ENCODE measurements at regions not wholly inside any gene's neighbourhood (a gene's known extent, or its start where the extent isn't known, plus 50 kb on each side); places are given as distances from the start of the nearest gene placed in this dataset.
"Not testable (repeated sequence)": the region's sequence is repeated elsewhere in the genome, so short reads cannot be mapped to it uniquely, and the experiment has no call there.

DNA sequence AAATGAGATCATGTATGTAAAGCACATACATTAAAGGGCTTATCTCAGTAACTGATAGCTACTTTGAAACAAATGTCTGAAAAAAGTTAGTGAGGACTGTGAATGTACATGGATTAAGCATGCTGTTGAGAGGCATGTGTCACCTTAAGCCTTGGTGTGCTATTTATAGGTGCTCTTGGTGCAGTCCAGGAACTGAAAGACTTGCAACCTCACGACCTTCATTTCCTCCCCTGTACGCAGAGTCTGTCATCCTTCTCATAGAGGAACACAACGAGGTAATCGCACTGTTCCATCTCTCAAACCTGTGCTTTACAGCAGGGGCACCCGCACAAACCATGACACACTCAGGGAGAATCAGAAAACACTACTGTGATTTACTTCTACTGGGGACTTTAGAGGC, 65.6 kb downstream of the UFM1 start:
- no peak for DNase-seq (ENCODE audit: low spot score)

DNA sequence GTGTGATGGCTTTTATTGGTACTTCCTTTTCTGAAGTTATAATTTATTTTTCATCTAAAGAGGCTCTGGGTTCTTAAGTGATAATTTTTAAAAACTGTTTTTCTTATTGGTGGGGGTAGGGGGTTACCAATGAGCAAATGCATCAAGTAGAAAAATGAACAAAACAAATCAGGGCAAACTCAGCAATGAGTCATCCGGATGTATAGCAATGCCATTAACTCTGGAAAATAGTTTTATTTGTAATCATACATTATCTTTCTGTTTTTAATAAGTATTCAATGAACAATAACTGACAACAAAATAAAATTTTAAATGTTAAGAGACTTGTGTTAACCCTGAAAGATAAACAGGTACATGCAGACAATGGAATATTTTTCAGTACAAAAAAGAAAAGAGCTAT, 67.6 kb downstream of the UFM1 start:
- no peak for DNase-seq (ENCODE audit: low spot score)

GRCh38 chr13:38417727-38418126, 68.1 kb downstream of the UFM1 start:
- no peak for DNase-seq (ENCODE audit: low spot score)

DNA sequence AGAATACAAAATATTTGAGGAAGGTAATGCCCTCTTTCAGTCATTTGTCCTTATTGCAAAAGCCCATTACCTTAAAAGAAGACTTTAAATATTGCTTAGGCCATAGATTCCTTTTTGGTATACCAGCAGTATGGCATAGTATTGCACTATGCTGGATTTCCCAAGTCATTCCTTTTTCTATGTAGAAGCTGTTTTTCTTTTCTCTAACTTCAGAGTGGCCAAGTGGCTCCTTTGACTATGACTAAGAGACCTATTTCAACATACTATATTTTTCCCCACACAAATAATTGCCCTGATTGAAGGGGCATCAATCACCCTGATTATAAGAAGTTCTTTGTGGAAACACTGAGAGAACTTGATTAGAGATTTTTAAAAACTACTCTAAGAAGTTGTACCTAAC, 68.6 kb downstream of the UFM1 start:
- no peak for DNase-seq (ENCODE audit: low spot score)

DNA sequence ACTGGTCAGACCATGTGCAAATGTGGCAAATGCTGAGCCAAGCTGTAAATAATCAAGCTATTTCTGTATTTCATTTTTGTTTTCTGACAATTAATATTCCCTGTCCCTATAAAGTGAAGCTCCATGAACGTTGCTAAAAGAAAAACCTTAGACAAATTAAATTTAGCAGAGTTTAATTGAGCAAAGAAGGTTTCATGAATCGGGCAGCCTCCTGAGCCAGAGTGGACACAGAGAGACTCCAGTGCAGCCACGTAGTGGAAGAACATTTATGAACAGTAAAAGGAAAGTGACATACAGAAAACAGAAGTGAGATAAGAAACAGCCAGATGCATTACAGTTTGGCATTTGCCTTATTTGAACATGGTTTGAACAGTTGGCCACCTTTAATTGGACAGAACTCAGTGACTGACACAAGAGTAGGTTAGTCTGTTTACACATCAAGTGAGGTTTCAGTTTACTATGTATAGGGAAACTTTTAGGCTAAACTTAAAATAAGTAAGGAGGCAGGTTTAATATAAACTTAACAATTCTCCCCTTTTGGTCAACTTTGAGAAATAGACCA, 69.7 kb downstream of the UFM1 start:
- DNase-seq (ENCODE audit: low spot score) = no peak

DNA sequence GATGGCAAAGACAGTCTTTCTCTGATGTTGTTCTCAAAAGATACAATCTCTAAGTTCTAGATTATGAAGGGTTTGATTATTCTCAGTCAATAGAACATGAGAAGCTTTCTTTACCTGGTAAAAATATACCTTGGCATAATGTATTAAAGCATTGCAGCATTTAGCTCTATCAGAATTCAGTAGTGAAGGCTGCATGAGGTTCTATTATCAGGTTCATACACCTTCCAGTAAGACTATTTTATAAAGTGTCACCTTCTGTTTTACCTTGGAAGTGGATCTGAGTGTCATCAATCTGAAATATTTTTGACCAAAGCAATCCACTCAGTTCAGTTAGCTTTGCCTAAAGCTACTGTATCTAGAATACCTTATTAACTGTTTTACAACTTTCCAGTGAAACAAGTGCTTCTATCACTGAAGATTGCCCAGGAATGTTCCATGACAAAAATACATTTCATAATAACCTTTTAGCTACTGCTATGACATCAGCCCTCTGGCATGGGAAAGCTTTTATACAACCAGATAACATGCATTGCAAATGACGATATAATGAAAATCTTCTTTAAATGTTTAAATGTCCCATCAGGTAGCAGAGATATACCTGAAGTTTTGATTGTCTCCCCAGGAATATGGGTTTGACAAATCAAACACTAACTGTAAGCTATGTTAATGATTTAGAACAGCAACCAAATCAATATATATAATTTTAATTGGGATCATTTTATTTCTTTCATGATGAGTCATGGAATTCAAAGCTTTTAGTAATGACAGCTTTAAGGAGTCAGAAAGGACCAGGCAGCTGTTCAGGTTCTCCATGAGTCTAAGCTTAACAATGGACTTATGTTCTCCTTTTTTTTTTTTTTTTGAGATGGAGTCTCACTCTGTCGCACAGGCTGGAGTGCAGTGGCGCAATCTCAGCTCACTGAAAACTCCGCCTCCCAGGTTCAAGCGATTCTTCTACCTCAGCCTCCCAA, 72.2 kb downstream of the UFM1 start:
- DNase-seq (ENCODE audit: low spot score) = no peak

GRCh38 chr13:38429916-38430315, 80.3 kb downstream of the UFM1 start:
- DNase-seq (ENCODE audit: low spot score) = no peak

DNA sequence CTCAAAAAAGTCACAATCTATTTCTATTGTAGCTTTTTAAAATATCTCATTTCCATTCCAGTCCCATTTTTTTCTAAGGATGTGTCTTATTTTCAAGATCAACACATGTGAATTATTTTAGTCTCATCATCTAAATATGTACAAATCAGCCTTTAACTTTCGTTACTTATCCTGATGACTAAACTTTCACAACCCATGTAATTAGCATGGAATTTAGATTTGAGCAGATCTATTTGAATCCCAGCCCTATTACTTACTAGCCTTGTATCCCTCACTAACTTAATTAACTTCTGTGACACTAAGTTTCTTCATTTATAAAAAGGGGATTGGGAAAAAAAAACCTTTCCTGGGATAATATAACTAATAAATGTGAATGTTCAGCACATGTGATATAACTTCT, 81.1 kb downstream of the UFM1 start:
- no peak for DNase-seq (ENCODE audit: low spot score)

- no peak for DNase-seq (ENCODE audit: low spot score)
Measured at GRCh38 chr13:38440666-38441065, 91.0 kb downstream of the UFM1 start.

DNA sequence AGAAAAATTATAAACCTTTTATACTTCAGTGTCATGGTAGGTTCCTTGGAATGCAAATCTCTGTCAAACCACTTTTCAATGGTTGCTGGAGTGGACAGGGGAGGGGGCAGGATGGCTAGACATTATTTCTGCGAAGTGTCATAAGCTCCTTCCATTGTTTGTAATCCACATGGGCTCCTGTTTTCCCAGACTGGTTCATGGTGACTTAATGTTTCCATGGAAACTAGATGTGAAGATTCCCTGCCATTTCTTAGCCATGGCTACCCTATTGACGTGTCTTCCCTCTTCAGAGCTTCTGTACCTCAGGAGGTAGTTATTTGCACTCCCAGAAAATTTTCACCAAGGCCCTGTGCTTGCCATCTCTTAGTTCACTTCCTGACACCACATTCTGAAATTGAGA, 95.3 kb downstream of the UFM1 start:
- no peak for DNase-seq (ENCODE audit: low spot score)

- DNase-seq (ENCODE audit: low spot score) = no peak
Measured at GRCh38 chr13:38452656-38453055, 103.0 kb downstream of the UFM1 start.

DNA sequence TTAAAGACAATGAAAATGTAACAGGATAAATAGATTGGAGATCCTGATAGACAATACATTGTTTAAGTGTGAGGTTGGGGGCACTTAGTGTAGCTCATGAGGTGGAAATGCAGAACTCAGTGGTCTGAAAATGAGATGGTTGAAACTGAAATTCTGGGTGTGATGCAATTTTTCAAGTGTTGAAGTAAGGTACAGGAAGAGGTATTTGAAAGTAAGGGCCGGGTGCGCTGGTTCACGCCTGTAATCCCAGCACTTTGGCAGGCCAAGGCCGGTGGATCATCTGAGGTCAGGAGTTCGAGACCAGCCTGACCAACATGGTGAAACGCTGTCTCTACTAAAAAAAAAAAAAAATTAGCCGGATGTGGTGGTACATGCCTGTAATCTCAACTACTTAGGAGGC, 113.0 kb downstream of the UFM1 start:
- DNase-seq (ENCODE audit: low spot score) = no peak

DNA sequence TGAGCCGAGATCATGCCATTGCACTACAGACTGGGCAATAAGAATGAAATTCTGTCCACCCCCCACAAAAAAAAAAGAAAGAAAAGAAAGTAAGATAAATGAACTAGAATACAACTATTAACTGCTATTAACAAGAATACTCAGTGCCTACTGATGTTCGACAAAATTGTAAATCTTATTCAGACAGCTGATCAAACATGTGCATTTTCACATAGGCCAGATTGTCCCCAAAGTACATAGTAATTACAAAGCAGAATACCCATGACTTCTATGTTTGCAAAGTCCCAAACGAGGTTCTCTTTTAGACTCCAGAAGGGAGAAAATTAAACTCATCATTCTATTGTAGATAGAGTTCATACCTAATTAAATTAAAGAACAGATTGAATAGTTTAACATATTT, 113.4 kb downstream of the UFM1 start:
- DNase-seq (ENCODE audit: low spot score) = no peak

GRCh38 chr13:38472411-38472810, 122.8 kb downstream of the UFM1 start:
- DNase-seq (ENCODE audit: low spot score) = not testable (repeated sequence)

GRCh38 chr13:38473305-38473704, 123.7 kb downstream of the UFM1 start:
- no peak for DNase-seq (ENCODE audit: low spot score)

- DNase-seq (ENCODE audit: low spot score) = no peak
Measured at GRCh38 chr13:38477676-38478075, 128.0 kb downstream of the UFM1 start.

GRCh38 chr13:38483623-38484022, 134.0 kb downstream of the UFM1 start:
- DNase-seq (ENCODE audit: low spot score) = no peak

DNA sequence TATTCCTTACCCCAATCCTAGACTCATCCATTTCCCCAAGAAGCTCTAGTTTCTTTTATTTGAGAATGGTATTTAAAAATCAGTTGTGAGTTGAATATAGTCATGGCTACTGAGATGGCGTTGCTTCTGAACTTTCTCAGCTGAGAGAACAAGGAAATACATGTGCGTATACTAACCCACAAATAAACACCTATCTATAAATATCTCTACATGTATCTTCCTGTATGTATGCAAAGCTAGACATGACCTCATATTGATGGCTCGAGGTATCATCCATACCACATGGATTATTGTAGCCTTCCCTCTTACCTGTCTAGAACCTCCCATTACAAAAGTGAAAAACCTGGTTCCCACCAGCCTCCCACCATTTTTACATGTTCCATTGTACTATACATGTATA, 141.0 kb downstream of the UFM1 start:
- no peak for DNase-seq (ENCODE audit: low spot score)

DNA sequence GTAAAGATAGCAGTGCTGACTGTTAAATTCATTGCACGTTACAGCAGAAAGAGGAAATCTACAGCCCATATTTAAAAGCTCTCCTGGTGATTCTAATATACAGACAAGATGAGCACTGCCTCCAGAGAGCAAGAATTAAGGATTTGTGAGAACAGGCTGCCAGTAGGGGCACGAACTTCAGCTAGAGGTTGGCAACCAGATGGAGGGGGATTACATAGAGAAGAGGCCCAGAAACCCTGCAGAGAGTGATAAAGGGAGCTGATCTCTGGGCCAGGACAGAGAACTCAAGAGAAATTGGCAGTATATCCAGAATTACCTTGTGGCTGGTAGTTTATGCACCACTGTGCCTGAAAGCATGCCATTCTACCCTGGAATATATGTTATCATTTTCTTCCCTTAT, 144.8 kb downstream of the UFM1 start:
- no peak for DNase-seq (ENCODE audit: low spot score)

DNA sequence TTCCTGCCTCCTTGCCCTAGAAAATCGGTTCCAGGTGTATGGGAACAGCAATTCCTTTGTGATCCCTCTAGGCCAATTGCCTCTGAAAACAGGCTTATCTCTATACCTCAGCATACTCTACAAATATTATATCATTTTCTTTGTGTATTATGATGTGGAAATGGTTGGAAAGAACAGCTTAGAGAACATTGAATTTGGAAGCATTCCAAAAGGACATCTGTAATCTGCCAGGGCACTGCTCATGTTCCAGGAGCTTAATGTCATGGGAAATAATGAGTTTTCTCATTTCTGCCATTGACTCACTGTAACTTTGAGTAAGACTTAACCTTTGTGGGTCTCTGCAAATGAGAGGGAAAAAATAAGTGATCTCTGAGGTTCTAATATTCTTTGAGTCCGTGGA, 147.3 kb downstream of the UFM1 start:
- no peak for DNase-seq (ENCODE audit: low spot score)

- no peak for DNase-seq (ENCODE audit: low spot score)
Measured at GRCh38 chr13:38498271-38498670, 148.6 kb downstream of the UFM1 start.

GRCh38 chr13:38514575-38514974, 164.9 kb downstream of the UFM1 start:
- DNase-seq (ENCODE audit: low spot score) = no peak

- DNase-seq (ENCODE audit: low spot score) = no peak
Measured at GRCh38 chr13:38518328-38518727, 168.5 kb upstream of the FREM2 start.
